Hypothalamus (tissue), 51 donors: ENCODE measurements at regions not wholly inside any gene's neighbourhood (a gene's known extent, or its start where the extent isn't known, plus 50 kb on each side); places are given as distances from the start of the nearest gene placed in this dataset.
"Not testable (repeated sequence)": the region's sequence is repeated elsewhere in the genome, so short reads cannot be mapped to it uniquely, and the experiment has no call there.

Experiments used
- DNase-seq, 51 donors: peaks; one replicate each; lab custom pipeline; 2025; lab: John Stamatoyannopoulos, UW

DNA sequence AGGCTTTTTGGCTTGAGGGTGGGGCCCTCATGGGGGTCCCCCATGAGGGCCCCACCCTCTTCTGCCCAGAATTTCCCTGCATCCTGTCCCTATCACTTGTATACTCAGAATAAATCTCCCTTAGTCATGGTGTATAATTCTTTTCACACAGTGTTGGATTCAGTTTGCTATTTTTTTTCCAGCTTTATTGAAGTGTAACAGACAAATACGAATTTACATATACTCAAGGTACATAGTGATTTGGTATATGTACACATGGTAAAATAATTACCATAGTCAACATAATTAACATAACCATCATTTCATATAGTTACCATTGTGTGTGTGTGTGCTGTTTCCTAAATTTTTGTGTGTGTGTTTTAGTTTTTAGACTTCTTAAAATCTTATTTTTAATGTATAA is 289.4 kb downstream of the CNTNAP3B start:
- DNase-seq = not testable (repeated sequence)

- DNase-seq = not testable (repeated sequence)
Measured at GRCh38 chr9:41838953-41839352, 290.3 kb downstream of the CNTNAP3B start.

GRCh38 chr9:41838562-41838851 is 290.7 kb downstream of the CNTNAP3B start:
- DNase-seq = not testable (repeated sequence)

GRCh38 chr9:41837684-41838561 is 291.3 kb downstream of the CNTNAP3B start:
- not testable (repeated sequence) for DNase-seq

- DNase-seq = not testable (repeated sequence)
Measured at GRCh38 chr9:41833108-41833507, 296.1 kb downstream of the CNTNAP3B start.

GRCh38 chr9:41824723-41825122 is 304.5 kb downstream of the CNTNAP3B start:
- not testable (repeated sequence) for DNase-seq

- DNase-seq = not testable (repeated sequence)
Measured at GRCh38 chr9:41802706-41803105, 326.5 kb downstream of the CNTNAP3B start.

- DNase-seq = not testable (repeated sequence)
Measured at GRCh38 chr9:41798684-41799083, 330.5 kb downstream of the CNTNAP3B start.

DNA sequence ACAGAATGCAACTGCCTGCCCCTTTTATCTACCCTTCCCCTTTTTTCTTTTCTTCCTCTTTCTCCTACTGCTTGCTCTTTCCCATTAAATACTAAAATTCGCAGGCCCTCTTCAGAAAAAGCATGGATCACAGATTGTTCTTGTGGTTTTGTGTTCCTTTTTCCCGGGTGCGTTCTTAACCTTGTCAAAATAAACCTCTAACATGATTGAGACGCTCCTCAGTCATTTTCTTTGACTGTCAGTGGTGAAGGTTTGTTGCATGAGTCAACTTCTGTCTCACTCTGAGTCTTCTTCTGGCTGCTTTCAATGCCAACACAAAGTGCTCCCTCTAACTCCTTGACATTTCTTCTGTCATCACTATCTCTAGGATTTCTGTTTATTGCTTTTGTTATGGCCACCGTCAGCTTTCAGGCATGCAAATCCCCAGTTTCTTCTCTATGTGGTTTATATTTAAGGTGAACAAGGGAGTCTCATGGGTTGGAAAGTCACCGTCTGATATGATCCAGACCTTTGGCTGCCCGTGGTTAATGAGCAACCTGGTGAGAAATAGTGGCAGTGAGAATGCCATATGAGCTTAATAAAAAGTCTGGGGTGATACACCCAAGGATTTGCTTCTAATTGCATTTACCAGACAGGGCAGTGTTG is 338.4 kb downstream of the CNTNAP3B start:
- not testable (repeated sequence) for DNase-seq

DNA sequence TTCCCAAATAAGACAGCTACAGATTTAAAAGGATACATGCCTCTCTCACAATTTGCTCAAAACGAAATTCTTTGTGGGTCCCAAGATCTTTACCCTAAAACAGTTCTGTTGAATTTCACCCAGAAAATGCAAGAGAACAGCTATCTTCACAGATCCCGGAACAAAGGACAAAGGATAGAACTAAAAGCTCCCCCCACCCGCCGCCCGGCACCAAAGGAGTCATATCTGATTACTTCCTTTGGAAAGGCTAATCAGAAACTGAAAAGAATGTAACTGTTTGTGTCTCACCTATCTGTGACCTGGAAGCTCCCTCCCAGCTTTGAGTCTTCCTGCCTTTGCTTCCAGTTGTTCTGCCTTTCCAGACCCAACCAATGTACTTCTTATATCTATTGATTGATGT is 339.2 kb downstream of the CNTNAP3B start:
- not testable (repeated sequence) for DNase-seq

- not testable (repeated sequence) for DNase-seq
Measured at GRCh38 chr9:41789387-41789786, 339.8 kb downstream of the CNTNAP3B start.

DNA sequence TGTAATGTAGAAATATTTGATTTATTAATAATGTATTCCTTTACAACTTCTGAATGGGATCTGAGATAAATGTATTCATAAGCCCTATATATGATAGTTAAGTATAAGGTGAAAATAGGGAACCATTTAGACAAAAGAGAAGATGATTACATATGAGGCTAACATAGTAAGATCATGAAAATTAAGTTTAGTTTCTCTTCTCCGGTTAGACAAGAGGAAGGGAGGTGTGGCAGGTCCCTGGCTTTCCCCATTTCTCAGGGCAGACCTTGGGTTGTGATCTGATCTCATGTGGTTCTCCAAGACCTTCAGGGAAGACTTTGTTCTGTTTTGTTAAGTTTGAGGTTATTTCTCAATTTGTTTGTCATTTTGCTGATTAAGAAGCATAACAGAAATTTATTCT is 341.3 kb downstream of the CNTNAP3B start:
- not testable (repeated sequence) for DNase-seq

DNA sequence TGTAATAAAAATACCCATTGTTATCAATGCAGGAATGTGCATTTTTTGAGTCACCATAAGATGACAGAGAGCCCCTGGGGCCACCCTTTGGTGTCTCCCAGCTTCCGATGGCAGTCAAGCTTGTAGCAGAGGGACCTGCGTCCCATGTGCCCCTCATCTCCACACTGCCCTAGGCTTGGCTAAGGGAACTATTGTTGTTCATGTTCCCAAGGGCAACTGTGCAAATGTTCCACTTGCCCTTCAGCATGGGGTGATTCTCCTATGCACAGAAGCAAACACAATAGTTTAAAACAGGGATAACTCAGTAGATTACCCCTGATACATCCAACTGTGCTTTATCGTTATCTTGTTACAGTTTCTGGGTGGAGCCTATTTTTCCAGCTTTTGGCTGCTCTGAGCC is 342.0 kb downstream of the CNTNAP3B start:
- DNase-seq = not testable (repeated sequence)

DNA sequence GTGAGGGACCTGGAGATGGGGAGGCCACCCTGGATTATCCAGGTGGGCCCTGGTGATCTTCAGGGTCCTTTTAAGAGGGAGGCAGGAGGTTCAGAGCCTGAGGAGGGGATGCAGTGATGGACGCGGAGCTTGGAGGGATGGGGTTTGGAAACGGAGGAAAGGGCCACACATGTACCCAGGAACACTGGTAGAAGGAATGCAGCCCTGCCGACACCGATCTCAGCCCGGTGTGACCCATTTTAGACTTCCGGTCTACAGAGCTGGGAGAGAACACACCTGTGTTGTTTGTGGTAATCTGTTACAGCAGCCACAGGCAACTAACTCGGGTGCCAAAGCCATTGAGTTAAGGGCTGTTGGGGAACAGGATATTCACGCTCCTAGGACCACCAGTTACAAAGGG is 345.2 kb downstream of the CNTNAP3B start:
- not testable (repeated sequence) for DNase-seq

GRCh38 chr9:41783070-41783810 is 346.0 kb downstream of the CNTNAP3B start:
- not testable (repeated sequence) for DNase-seq

DNA sequence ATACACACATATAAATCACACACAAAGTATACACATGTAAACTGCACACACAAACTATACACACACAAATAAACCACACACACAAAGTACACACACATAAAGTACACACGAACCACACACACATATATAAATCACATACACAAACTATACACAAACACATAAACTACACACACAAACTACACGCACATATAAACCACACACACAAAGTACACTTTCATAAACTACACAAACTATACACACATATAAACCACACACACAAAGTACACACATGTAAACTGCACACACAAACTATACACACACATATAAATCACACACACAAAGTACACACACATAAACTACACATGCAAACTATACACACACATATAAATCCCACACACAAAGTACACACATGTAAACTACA is 347.3 kb downstream of the CNTNAP3B start:
- not testable (repeated sequence) for DNase-seq

DNA sequence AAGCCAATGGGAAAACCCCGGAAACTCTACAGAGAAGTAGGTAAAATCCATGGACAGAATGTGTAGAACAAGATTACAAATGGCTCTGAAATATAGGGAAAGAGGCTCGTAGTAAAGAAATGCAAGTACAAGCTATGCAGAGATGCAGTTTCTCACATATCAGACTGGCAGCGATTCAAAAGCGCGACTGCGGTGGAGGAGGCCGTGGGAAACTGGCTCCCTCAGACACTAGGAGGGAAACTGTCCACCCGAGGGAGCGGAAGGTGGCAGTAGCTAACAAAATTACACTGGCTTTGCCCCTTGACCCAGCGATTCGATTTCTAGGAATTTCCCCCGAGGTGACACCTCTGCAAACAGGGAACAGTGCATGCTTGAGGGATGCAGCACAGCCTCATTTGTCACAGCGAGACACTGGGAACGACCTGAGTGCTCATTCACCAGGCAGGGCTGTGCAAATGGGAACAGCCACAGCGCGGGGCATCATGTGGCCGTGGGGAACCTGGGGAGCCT is 349.3 kb downstream of the CNTNAP3B start:
- not testable (repeated sequence) for DNase-seq

DNA sequence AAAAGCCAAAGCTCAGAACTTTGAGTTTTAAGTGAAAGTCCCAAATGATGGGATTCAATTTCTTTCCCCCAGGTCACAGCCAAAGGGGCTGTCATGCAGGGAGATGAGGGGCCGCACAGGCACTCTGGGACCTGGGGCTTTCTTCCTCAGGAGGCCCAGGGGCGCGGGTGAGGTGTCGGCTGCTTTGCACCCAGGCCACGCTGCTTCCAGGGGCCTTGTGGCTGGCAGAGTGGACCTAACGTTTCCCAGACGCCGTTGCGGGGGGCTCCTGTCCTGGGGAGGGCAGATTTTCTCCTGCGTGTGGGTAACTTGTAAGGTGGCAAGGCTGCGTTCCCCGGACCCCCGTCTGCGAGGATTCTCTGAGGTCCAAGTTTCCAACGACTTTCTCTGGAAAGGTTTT is 350.0 kb downstream of the CNTNAP3B start:
- DNase-seq = not testable (repeated sequence)

DNA sequence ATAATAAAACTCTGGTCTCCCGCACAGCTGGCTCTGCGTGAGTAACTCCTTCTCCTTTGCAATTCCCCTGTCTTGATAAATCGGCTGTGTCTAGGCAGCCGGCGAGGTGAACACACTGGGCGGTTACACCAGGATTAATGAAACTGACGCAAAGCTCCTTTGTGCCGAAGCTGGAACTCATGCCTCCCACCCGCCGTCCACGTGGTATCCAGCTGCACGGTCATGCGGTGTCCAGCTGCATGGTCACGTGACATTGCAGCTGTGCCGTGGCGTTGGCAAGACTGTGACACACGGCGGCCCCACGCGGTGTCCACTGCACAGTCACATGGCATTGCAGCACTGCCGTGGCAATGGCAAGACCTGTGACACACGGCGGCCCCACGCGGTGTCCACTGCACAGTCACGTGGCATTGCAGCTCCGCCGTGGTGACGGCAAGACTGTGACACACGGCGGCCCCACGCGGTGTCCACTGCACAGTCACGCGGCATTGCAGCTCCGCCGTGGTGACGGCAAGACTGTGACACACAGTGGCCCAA is 350.6 kb downstream of the CNTNAP3B start:
- not testable (repeated sequence) for DNase-seq

DNA sequence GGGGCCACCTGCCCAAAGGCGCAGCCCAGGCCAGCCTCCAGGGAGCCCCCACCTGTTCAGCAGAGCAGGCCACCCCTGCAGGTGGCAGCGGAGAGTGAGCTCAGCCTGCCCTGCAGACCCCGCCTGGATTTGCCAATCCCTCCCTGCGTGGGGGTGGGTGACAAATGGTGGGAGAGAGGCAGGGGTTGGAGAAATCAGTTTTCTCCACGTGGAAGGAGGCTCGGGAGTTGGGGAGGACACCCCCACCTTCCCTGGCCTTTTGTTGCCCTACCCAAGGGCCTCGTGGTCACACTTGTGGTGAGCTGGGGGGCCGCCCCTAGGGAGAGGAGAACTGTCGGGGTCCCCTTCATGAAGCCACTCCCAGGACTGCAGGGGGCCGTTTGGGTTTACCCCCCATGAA is 351.7 kb downstream of the CNTNAP3B start:
- DNase-seq = not testable (repeated sequence)

- not testable (repeated sequence) for DNase-seq
Measured at GRCh38 chr9:41772541-41772940, 356.7 kb downstream of the CNTNAP3B start.
